ENCODE measurements at regions not wholly inside any gene's neighbourhood (a gene's known extent, or its start where the extent isn't known, plus 50 kb on each side); places are given as distances from the start of the nearest gene placed in this dataset.

GRCh38 chr22:22064580-22064979 is 82.0 kb upstream of the TOP3B start:
- no peak for DNase-seq (ENCODE audit: low read depth)
- TF ChIP-seq POLR2A (IDR thresholded peaks at IDR 0.05; ENCODE audit: extremely low read depth, insufficient read length) = no peak
- no peak for TF ChIP-seq MAX (IDR thresholded peaks at IDR 0.05; ENCODE audit: low read depth, low read length)
- no peak for TF ChIP-seq CTCF (IDR thresholded peaks at IDR 0.05; ENCODE audit: low read depth, low read length)
- no peak for TF ChIP-seq MYC (IDR thresholded peaks at IDR 0.05; ENCODE audit: low read depth, low read length)
- H3K4me3 ChIP-seq (ENCODE audit: low read depth, low read length) = no peak overlapping the region

- TF ChIP-seq MYC (IDR thresholded peaks at IDR 0.05; ENCODE audit: low read depth, low read length) = no peak
- no peak for TF ChIP-seq POLR2A (IDR thresholded peaks at IDR 0.05; ENCODE audit: extremely low read depth, insufficient read length)
- TF ChIP-seq MAX (IDR thresholded peaks at IDR 0.05; ENCODE audit: low read depth, low read length) = no peak
- no peak for TF ChIP-seq CTCF (IDR thresholded peaks at IDR 0.05; ENCODE audit: low read depth, low read length)
Measured at GRCh38 chr22:22062306-22062793, 79.8 kb upstream of the TOP3B start.

GRCh38 chr22:22061085-22062077 is 78.8 kb upstream of the TOP3B start:
- no peak overlapping the region for H3K4me3 ChIP-seq (ENCODE audit: low read depth, low read length)
- TF ChIP-seq MAX (IDR thresholded peaks at IDR 0.05; ENCODE audit: low read depth, low read length) = no peak
- TF ChIP-seq CTCF (IDR thresholded peaks at IDR 0.05; ENCODE audit: low read depth, low read length) = no peak
- no peak for TF ChIP-seq MYC (IDR thresholded peaks at IDR 0.05; ENCODE audit: low read depth, low read length)
- no peak for TF ChIP-seq POLR2A (IDR thresholded peaks at IDR 0.05; ENCODE audit: extremely low read depth, insufficient read length)

More at GRCh38 chr22:22062306-22062793, 79.8 kb upstream of the TOP3B start:
- DNase-seq (ENCODE audit: low read depth) = no peak
- no peak overlapping the region for H3K4me3 ChIP-seq (ENCODE audit: low read depth, low read length)

GRCh38 chr22:22060200-22061084 is 77.9 kb upstream of the TOP3B start:
- H3K4me3 ChIP-seq (ENCODE audit: low read depth, low read length) = no peak overlapping the region
- TF ChIP-seq MAX (IDR thresholded peaks at IDR 0.05; ENCODE audit: low read depth, low read length) (no peak), MYC (IDR thresholded peaks at IDR 0.05; ENCODE audit: low read depth, low read length) (no peak), CTCF (IDR thresholded peaks at IDR 0.05; ENCODE audit: low read depth, low read length) (peak; percentile 84), POLR2A (IDR thresholded peaks at IDR 0.05; ENCODE audit: extremely low read depth, insufficient read length) (no peak)
- peak; percentile 80 for DNase-seq (ENCODE audit: low read depth)

More at GRCh38 chr22:22061085-22062077, 78.8 kb upstream of the TOP3B start:
- peak; percentile 93 for DNase-seq (ENCODE audit: low read depth)

GRCh38 chr22:22059291-22060002 is 76.9 kb upstream of the TOP3B start:
- H3K4me3 ChIP-seq (ENCODE audit: low read depth, low read length) = no peak overlapping the region
- TF ChIP-seq MAX (IDR thresholded peaks at IDR 0.05; ENCODE audit: low read depth, low read length) (no peak), MYC (IDR thresholded peaks at IDR 0.05; ENCODE audit: low read depth, low read length) (no peak), POLR2A (IDR thresholded peaks at IDR 0.05; ENCODE audit: extremely low read depth, insufficient read length) (no peak), CTCF (IDR thresholded peaks at IDR 0.05; ENCODE audit: low read depth, low read length) (no peak)
- no peak for DNase-seq (ENCODE audit: low read depth)
